HG03520 (cell line): ENCODE measurements at regions not wholly inside any gene's neighbourhood (a gene's known extent, or its start where the extent isn't known, plus 50 kb on each side); places are given as distances from the start of the nearest gene placed in this dataset.

ENCODE experiments used
- ATAC-seq: cut with Tn5 transposase; IDR thresholded peaks from one replicate; pipeline ENCODE4 v1.9.1; 2021; ENCODE audit warnings: mild to moderate bottlenecking, moderate library complexity; ENCODE audit not compliant: unreplicated experiment

DNA sequence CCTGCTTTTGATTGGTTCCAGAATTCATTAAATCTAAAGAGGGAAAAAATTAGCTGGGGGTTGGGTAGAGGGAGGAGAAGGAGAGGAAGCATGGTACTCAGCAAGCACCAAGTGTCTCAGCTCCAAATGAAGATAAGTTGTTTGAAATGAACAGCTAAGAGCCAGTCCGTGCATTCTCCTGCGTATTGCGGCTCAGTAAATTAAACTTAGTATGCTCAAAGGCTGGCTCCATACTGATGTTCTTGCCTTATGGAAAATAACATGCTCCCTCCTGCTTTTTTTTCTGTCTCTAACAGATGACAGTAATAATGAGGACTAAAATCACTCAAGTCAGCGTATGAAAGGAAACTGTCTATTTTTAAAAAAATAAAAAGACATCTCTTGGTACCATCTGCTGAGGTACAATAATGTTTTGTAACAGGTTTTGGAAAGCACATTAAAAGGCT is 161.0 kb downstream of the SPATA31D1 start:
- ATAC-seq, result no peak

DNA sequence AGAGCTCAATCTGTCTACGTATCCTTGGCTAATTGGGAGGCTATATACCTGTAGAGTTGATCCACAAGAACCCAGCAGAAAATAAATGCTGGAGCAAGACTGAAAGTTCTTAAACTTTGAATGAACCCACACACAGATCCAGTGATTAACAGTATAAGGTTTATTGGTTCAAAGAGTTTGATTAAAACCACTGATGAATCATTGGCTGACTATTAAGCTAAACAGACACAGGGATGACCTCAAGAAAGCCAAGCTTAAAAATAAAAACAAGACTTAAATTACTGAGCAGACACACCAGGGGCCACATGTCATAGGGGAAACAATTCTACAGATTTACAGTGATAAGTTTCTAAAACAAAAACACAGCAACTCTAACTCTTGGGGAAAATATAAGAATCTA is 163.6 kb downstream of the SPATA31D1 start:
- ATAC-seq, result no peak

DNA sequence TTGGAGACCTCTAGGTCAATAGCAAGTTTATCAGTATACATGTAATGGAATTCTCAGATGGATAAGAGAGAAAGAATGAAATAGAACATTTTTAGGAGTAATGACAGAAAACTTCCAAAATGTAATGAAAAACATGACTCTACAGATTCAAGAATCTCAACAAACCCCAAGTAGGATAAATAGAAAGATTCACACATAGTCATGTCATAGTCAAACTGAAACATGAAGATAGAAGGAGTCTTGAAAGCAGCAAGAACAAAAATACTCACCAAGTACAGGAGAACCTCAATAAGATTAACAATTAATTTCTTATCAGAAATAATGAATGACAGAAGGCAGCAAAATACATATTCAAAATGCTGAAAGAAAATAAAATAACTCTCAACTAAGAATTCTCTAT is 164.5 kb downstream of the SPATA31D1 start:
- ATAC-seq, result no peak

DNA sequence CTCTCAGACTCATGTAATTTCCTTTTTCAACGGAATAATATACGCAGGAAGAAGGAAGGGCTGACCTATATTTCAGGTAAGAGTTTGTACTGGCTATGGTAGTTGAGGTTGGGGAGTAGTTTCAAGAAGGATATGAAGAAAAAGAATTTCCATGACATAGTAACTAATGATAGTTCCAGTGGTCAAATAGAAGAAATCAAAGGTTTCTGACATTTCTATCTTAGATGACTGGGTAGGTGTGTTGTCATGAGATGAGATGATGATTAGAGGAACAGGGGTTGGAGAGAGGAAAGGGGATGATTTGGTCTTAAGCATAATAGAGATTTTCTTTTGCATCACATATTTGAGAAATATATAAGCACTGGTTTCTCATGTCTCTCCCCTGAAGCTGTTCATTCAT is 166.0 kb downstream of the SPATA31D1 start:
- ATAC-seq, result no peak

DNA sequence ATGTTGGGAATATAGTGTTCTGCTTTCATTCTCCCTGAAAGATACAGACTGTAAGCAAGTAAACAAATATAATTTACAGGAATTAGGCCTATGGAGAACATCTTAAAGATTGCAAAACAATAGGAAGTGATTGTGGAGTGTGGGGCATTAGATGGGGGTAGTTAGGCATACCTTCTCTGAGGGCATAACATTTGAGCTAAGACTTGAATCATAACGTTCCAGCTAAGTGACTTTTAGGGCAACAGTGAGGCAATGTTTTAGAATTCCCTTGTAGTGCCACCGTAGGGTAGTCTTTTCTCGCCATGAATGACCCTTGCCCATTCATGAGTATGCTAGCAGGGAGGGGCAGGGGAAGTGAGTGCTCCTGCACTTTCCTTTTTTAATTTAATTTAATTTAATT is 173.3 kb downstream of the SPATA31D1 start:
- no peak for ATAC-seq

DNA sequence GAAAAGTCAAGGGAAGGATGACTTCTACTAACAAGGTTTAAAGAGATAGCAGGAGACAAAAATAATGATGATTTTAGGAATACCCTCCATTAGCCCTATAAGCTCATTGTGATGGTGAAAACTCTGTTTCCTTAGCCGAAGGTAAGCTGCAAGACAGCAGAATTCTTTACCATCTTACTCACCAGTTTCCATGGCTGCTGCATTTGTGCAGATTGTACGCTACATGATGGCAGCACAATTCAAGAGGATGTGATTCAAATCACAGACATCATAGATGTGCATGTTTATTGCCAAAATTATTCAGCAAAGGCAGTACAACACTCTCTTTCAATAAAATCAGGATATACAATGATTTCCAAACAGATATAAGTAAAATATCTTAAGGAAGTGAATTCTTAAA is 175.6 kb downstream of the SPATA31D1 start:
- ATAC-seq, result no peak

DNA sequence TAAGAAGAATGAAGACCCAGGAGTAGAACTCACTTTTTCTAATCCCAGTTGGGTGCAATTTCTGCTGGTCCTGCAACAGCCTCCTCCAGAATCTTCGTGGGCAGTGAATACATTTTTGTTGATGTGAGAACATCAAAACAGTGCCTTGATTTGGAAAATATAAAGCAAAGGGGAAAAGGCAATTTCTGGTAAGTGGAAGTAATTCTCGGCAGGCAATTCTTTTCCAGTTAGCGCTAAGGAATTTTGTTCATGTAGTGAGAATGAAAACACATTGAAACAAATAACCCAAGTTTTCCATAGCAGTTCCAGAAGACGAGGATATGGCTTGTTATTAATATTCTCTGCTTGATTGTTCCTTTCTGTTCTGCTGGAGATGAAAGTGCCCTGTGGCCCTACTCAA is 178.7 kb downstream of the SPATA31D1 start:
- no peak for ATAC-seq

DNA sequence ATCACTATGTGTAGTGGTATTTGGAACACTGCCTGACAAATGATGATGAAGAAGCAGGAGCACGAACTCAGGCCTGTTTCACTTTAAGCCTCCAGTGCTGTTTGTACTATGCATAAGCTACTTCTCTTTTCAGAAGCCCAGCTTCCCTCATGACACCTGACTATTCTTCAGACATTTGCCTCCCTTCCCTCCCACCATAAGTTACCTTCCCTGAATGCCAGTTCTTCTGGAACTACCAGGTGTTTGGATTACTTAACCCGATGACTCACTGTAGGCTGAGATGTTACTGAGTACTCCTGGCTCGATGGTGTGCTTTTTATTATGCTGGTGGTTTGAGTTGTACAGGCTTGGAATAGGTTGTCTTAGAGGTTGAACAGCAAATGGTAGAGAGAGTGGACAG is 180.0 kb downstream of the SPATA31D1 start:
- no peak for ATAC-seq

DNA sequence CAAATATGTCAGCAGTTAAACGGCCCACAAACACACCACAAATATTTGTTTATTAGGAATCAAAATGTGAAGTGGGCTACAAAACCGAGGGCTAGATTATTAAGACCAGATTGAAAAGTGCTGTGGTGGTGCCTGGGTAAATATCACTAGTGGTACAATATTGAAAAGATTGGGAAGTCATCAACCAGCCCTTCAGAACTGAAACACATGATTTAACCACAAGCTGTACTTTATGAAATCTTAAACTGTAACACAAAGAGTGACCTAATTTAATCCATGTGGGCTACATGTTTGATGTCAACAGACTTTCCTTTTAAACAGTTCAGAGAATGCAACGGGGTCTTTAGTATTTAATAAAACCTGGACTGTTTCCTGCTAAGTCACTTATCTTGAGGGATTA is 182.3 kb downstream of the SPATA31D1 start:
- ATAC-seq, result no peak

DNA sequence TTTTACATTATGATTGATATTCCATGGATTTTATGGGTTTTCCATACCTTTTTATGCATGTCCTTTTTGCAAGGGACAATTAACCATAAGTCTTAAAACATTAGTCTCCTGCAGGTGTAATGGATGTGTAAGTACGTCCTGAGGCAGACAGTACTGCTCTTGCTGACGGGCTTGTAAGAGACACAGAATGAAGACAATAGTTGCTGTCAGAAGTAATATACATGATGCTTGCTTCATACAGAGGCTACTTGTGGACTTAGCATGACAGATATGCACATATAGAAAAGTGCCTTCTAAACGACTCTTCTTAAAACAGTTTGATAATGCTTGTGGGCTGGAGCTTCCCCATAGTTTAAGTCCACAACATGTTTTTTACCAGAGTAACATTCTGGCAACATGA is 182.7 kb downstream of the SPATA31D1 start:
- no peak for ATAC-seq

DNA sequence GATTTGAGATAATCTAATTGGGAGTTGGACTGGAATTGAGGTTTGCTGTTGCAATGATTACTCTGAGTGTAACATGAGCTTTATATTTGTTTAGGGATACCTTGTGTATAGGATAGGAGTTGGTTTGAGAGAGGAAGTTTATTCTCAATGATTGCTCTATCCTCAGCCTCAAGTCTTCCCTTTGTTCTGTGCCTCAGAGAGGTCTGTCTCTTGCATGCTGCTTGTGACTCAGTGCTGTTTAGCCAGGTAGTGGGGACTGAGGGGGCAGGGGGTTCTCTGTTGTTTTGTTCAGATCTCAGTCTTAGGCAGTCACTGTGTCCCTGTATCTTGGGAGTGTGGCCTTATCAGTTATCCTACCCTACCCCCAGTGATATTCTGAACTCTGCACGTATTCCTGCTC is 192.1 kb downstream of the SPATA31D1 start:
- no peak for ATAC-seq

DNA sequence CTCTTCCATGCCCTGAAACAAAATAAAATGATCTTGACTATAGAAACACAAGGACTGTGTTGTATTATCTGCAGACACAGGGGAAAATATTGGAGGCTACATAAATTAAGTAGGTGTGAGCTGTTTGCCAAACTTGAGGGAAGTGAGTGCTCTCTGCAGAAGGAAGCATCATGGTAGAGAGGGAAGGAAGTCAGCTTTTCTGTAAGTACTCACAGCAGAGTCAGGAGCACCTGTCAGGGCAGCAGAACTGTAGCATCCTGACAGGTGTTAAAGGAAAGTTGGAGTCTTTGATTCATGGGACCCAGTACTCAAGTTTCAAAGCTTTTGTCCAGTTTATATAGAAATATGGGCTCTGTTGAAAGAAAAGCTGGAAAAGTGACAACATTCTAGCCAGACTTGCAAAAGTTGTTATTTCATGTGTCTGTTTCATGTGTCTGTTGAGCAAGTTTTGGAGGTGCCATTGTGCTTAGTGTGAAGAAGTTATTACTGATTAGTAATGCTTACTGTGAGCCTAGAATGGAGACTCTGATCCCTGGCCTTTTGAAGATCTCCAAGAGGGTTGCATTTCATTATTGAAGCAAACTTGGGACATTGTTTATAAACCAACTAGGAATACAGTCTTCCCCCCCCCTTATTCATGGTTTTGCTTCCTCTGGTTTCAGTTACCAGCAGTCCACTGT is 194.7 kb downstream of the SPATA31D1 start:
- no peak for ATAC-seq

DNA sequence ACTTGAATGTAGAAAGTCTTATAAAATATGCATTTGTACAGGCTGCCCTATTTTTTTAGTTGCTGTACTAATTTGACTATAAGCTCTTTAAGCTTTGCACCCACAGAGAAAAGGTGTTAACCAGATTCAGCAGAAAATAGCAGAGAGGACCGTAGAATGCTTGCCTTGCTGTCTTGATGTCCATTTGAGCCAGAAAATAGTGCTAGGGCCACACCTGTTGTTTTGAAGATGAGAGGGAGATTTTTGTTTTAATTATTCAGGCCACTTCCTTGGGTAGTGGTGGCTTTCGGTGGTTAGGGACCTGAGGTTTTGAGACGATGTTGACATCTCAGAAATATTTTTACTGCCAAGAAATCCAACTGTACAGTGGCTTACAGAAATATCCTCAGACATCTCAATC is 196.0 kb downstream of the SPATA31D1 start:
- ATAC-seq, result no peak

DNA sequence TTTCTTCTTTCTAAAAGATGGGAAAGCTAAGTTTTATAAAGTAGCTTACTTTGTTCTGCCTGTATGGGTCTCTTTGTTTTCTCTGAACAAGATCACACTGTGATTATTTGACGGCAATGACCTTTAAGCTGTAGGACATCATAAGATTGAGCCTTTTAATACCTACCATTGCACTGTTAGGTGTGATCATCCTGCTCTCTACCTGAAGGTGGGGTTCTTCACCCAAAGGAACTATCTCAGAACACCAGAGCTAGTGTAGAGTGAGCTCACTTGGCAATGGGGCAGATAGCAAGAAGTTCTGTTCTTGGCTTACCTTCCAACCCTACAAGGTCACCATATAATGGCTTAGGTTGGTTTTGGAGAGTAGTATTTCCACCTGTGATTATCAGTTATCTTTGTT is 200.2 kb downstream of the SPATA31D1 start:
- no peak for ATAC-seq

DNA sequence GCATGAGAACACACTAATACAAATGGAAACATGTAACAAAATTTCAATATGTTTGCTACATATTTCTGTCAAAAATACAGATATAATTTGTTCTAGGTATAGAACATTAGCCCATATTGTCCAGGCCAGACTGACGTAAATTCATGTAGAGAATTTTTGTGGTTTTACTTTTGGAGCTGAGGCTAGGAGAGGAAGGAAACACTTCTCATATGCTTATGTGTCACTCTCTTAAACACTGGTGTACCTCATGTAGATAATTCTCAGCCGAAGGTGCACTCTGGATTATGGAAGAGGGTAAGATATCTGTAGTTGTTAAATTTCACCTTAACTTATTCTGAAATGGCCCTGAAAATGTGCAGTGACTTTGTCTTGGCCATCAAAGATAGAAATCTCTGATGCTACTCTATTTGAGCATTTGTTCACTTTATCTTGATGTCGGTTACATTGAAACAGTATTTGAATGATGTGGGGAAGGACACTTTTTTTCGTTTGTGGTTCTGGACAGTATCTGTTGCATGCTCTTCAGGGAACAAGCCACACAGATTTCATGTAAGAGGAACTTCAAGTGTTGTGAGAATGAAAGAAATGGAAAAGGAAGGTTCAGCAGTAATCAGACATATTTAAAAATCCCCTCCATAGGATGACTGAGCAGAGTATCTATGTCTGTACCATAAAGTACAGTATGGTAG is 202.7 kb downstream of the SPATA31D1 start:
- ATAC-seq, result no peak

DNA sequence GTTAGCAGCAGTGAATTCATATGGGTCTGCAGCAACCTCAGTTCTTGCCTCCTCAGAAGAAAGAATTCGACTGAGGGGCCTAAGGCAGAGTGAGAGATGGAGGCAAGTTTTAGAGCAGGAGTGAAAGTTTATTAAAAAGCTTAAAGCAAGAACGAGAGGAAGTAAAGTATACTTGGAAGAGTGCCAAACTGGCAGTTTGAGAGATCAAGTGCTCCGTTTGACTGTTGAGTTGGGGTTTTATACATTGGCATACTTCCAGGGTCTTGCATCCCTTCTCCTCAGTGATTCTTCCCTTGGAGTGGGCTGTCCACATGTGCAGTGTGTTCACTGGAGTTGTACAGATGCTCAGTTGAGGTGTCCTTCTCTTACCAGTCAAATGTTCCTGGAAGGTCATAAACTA is 203.6 kb downstream of the SPATA31D1 start:
- ATAC-seq, result no peak

DNA sequence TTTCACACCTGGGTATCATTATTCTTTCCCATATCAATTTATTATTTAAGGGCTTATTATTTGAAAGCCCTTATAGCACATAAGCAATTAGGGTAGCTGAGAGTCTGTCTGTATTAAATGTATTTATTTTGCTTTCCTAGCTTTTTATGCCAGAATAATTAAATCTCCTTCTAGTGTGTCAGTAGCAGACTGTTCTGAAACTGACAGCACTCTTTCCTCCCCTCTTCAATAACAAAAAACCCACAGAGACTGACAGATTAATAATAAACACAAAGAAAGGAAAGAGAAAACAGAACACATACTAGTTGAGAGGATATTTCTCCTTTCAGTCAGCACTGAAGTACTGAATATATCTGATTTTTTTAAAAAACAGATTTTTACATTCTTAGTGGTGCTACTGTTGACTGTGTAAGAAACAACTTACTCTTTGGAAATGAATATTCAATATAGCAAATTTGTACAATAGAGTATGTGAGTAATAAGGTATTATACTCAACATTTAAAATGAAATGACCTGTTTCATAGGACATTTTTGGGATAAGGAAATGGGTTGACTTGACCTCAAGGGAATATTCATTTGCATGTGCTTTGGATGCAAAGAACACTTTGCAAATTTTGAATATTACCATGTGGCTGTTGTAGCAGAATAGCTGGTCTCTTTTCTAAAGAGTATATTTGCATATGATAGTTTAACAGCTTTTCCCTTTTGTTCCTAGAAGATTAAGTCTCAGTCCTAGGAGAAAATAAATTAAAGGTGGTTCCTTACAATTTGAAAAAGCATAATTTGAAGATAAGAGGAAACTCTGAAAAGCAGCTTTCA is 208.3 kb downstream of the SPATA31D1 start:
- ATAC-seq, result no peak

DNA sequence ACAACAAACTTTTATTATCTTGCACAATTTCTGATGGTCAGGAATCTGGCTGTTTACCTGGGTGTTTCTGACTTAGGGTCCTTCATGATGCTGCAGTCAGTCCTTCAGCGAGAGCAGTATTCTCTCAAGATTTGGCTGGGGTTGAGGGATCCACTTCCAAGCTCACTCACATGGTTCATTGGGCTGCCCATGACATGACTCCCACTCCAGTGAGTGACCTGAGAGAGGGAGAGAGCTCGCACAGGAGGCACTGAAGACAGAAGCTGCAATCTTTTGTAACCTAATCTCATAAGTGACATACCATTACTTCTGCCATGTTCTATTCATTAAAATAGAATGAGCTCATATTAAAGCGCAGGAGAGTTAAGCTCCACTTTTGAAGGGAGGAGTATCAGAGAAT is 212.6 kb downstream of the SPATA31D1 start:
- ATAC-seq, result no peak

DNA sequence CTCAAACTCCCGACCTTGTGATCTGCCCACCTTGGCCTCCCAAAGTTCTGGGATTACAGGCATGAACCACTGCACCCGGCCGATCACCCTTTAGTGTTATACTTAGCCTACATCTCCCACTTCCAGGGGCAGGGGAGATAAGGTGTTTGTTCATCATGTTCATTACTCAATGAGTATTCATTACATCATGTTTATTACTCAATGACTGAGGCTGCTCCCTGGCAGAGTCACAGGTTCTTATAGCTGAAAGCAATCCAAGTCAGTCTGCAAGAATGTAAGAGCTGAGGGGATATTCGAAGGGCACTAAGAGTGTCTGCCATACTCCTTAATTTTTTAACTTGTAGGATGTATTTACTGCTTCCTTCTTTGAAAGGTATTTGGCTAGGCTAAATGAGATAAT is 214.2 kb downstream of the SPATA31D1 start:
- ATAC-seq, result no peak

DNA sequence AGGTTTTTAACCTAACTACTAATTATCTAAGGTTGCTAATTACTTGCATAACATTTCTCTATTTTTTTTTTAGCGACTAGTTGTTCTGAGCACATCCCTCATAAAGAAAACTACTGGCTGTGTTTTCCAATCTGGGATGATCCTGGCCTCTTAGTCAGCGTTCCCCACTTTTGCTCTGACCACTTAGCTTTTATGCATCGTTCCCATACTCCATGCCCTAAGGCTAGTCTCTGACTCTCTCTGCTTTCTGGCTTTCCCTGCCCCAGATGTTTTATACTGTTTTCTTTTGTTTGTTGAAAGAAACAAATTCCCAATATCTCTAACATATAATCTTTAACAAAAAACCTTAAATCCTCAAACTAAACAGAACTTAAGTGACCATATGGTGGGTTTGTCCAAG is 217.9 kb downstream of the SPATA31D1 start:
- ATAC-seq, result no peak

DNA sequence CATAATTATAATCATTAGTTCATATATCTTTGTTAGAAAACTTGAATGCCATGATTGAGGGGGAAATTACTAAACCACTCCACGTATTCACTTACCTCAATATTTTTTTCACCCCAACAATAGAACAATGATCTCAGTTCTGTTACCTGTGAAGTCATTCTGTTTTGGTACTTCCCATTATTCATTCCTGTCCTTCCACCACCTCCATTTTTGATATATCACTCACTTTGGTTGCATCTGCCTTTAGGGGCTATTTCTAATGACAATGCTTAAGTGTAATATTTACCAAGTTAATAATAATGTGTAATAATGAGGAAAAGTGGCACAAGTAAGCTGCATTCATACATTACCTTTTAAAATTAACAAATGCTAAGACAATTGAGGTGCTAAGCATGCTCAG is 218.4 kb downstream of the SPATA31D1 start:
- no peak for ATAC-seq
